Neuron (in vitro differentiated cells): ENCODE measurements at regions not wholly inside any gene's neighbourhood (a gene's known extent, or its start where the extent isn't known, plus 50 kb on each side); places are given as distances from the start of the nearest gene placed in this dataset.
"Not testable (repeated sequence)": the region's sequence is repeated elsewhere in the genome, so short reads cannot be mapped to it uniquely, and the experiment has no call there.

ENCODE experiments used
- H2AFZ ChIP-seq: one replicate; pipeline ENCODE4 v1.6.1; 2013; ENCODE audit warnings: low read depth, mild to moderate bottlenecking, inconsistent platforms, low read length, moderate library complexity
- H3K27me3 ChIP-seq: one replicate; pipeline ENCODE4 v1.6.1; 2013; ENCODE audit warnings: low read length; ENCODE audit not compliant: insufficient read depth
- H3K36me3 ChIP-seq: one replicate; pipeline ENCODE4 v1.6.1; 2013; ENCODE audit warnings: low read length; ENCODE audit not compliant: insufficient read depth
- H3K4me1 ChIP-seq: one replicate; pipeline ENCODE4 v1.6.1; 2013; ENCODE audit warnings: low read length; ENCODE audit not compliant: insufficient read depth
- H3K4me3 ChIP-seq: 2 replicates; pipeline ENCODE4 v1.5.1; 2013; ENCODE audit warnings: mild to moderate bottlenecking, low read length, moderate library complexity
- H3K9me3 ChIP-seq: one replicate; pipeline ENCODE4 v1.6.1; 2013; ENCODE audit warnings: low read length

DNA sequence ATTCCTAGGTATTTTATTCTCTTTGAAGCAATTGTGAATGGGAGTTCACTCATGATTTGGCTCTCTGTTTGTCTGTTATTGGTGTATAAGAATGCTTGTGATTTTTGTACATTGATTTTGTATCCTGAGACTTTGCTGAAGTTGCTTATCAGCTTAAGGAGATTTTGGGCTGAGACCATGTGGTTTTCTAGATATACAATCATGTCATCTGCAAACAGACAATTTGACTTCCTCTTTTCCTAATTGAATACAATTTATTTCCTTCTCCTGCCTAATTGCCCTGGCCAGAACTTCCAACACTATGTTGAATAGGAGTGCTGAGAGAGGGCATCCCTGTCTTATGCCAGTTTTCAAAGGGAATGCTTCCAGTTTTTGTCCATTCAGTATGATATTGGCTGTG lies 137.3 kb downstream of the PLPPR4 start:
- not testable (repeated sequence) for H3K36me3 ChIP-seq, H3K4me1 ChIP-seq, H3K9me3 ChIP-seq, H3K27me3 ChIP-seq, H3K4me3 ChIP-seq, H2AFZ ChIP-seq

DNA sequence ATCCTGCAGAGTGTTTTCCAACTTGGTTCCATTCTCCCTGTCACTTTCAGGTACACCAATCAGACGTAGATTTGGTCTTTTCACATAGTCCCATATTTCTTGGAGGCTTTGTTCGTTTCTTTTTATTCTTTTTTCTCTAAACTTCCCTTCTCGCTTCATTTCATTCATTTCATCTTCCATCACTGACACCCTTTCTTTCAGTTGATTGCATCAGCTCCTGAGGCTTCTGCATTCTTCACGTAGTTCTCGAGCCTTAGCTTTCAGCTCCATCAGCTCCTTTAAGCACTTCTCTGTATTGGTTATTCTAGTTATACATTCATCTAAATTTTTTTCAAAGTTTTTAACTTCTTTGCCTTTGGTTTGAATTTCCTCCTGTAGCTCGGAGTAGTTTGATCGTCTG lies 140.1 kb downstream of the PLPPR4 start:
- H3K36me3 ChIP-seq, H2AFZ ChIP-seq, H3K9me3 ChIP-seq, H3K27me3 ChIP-seq, H3K4me1 ChIP-seq, H3K4me3 ChIP-seq: not testable (repeated sequence)

DNA sequence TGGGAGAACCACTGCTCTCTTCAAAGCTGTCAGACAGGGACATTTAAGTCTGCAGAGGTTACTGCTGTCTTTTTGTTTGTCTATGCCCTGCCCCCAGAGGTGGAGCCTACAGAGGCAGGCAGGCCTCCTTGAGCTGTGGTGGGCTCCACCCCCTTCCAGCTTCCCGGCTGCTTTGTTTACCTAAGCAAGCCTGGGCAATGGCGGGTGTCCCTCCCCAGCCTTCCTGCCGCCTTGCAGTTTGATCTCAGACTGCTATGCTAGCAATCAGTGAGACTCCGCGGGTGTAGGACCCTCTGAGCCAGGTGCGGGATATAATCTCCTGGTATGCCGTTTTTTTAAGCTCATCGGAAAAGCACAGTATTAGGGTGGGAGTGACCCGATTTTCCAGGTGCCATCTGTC lies 141.0 kb downstream of the PLPPR4 start:
- H2AFZ ChIP-seq, H3K4me1 ChIP-seq, H3K27me3 ChIP-seq, H3K9me3 ChIP-seq, H3K4me3 ChIP-seq, H3K36me3 ChIP-seq: not testable (repeated sequence)

GRCh38 chr1:99407018-99407417 lies 142.7 kb downstream of the PLPPR4 start:
- Histone ChIP-seq H3K27me3 (no peaks in the 10 kb centered on the region), H3K36me3 (no peaks in the 10 kb centered on the region), H3K4me3 (no peak overlapping the region), H3K9me3 (no peaks in the 10 kb centered on the region), H2AFZ (no peak overlapping the region), H3K4me1 (no peaks in the 10 kb centered on the region)

DNA sequence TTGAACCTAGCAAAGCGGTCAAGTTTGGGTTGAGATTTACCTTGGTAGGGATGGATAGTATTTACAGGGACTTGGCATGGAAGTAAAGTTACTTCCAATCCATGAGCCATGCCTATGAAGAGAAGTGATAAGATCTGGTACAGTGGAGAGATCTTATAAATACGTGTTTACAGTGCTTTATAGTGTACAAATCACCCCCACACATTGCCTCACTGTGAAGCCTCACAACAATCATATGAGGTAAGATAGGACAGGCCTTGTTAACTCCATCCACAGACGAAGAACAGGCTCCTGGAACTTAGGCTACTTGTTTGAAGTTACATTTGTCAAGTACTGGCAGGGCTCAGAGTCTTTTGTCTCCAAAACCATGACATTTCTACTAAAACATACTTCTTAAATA lies 159.8 kb downstream of the PLPPR4 start:
- Histone ChIP-seq H3K4me1 (no peaks in the 10 kb centered on the region), H3K36me3 (no peaks in the 10 kb centered on the region), H2AFZ (no peak overlapping the region), H3K27me3 (no peaks in the 10 kb centered on the region), H3K9me3 (no peaks in the 10 kb centered on the region), H3K4me3 (no peak overlapping the region)

- H3K9me3 ChIP-seq, result no peaks in the 10 kb centered on the region
- H3K4me3 ChIP-seq, result no peak overlapping the region
- no peaks in the 10 kb centered on the region for H3K4me1 ChIP-seq
- no peaks in the 10 kb centered on the region for H3K36me3 ChIP-seq
- no peak overlapping the region for H2AFZ ChIP-seq
- no peaks in the 10 kb centered on the region for H3K27me3 ChIP-seq
These were observed 165.5 kb downstream of the PLPPR4 start for GRCh38 chr1:99429754-99430153.

DNA sequence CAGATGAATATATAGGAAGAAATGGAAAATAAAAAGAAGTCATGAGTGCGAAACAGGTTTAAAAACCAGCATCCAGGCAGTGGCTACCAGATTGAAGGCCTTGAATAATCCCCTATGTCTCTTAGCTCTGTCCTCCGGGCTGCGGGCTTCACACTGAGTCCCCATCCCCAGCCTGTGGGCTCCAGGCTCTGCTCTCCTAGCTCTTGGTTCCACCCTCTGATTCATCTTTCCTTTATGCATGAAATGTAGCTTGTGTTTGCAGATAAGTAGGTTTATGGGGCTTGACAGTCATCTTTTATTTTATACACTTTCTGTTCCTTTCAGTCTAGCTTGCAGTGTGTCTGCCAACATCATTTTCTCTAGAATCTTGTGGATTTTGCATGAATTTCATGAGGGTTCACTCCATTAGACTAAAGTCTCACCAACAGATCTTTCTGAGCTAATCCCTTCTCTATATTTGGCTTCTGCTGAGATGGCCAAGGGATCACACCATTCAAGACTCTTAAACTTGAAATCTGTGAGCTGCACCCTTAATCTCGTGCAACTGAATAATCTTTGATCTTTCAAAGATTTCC lies 174.5 kb downstream of the PLPPR4 start:
- Histone ChIP-seq H3K4me3 (no peak overlapping the region), H3K27me3 (no peaks in the 10 kb centered on the region), H2AFZ (no peak overlapping the region), H3K4me1 (no peaks in the 10 kb centered on the region), H3K9me3 (no peaks in the 10 kb centered on the region), H3K36me3 (no peaks in the 10 kb centered on the region)

DNA sequence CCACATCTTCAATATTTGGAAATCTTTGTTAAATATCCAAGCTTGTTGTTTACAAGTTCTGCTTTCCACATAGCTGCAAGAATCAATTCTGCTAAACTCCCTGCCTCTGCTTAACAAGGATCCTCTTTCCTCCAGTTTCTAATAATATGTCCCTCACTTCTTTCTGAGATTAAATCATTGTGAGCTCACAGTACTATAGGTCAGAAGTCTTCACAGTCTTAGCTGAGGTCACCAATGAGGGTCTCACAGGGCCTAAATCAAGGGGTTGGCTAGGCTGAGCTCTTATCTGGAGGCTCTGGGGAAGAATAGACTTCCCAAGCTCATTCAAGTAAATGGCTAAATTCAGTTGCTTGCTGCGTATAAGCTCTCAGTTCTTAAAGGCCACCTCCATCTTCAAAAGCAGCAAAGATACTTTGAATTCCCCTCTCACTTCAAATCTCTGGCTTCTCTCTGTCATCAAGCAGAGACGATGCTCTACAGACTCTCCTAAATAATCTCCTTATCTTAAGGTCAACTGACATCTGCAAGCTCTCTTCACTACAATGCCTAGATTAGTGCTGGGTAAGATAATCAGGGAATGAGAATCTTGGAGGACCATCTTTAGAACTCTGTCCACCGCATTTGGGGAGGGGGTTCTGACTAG lies 175.3 kb downstream of the PLPPR4 start:
- no peak overlapping the region for H3K4me3 ChIP-seq
- H3K36me3 ChIP-seq, result no peaks in the 10 kb centered on the region
- H3K9me3 ChIP-seq, result no peaks in the 10 kb centered on the region

GRCh38 chr1:99441299-99442095 lies 177.2 kb downstream of the PLPPR4 start:
- no peaks in the 10 kb centered on the region for H3K9me3 ChIP-seq
- H3K4me3 ChIP-seq, result no peak overlapping the region
- H2AFZ ChIP-seq, result no peak overlapping the region
- H3K4me1 ChIP-seq, result no peaks in the 10 kb centered on the region
- no peaks in the 10 kb centered on the region for H3K27me3 ChIP-seq
- H3K36me3 ChIP-seq, result no peaks in the 10 kb centered on the region

More for the DNA sequence above, 175.3 kb downstream of the PLPPR4 start:
- no peaks in the 10 kb centered on the region for H3K4me1 ChIP-seq
- no peak overlapping the region for H2AFZ ChIP-seq
- no peaks in the 10 kb centered on the region for H3K27me3 ChIP-seq

- H3K27me3 ChIP-seq, H3K9me3 ChIP-seq, H3K36me3 ChIP-seq, H3K4me1 ChIP-seq, H3K4me3 ChIP-seq, H2AFZ ChIP-seq: not testable (repeated sequence)
These were observed 180.1 kb downstream of the PLPPR4 start for GRCh38 chr1:99444211-99444927.

- no peak overlapping the region for H2AFZ ChIP-seq
- H3K27me3 ChIP-seq, result no peaks in the 10 kb centered on the region
- H3K9me3 ChIP-seq, result no peaks in the 10 kb centered on the region
- H3K36me3 ChIP-seq, result no peaks in the 10 kb centered on the region
- H3K4me1 ChIP-seq, result no peaks in the 10 kb centered on the region
- no peak overlapping the region for H3K4me3 ChIP-seq
These were observed 180.8 kb downstream of the PLPPR4 start for GRCh38 chr1:99445071-99445470.

DNA sequence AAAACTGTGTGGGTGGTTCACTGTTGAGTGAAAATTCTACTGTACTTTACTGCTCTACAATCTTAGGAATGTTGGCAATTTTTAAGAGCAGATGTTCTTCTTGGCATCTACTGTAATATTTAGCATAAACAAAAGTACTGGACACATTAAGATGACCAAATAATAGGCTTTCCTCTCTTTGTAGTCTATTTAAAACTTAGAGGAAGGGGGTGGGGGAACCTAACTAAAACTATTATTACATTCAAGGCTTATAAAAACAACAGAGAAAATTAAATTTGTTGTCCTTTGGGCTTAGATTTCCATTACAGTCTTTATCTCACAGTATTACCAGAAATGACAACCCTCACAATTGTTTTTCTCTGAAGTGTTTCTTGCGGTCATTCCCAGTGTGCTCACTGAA lies 181.2 kb downstream of the PLPPR4 start:
- H3K4me1 ChIP-seq, result no peaks in the 10 kb centered on the region
- H3K36me3 ChIP-seq, result no peaks in the 10 kb centered on the region
- no peaks in the 10 kb centered on the region for H3K27me3 ChIP-seq
- H3K4me3 ChIP-seq, result no peak overlapping the region
- H3K9me3 ChIP-seq, result no peaks in the 10 kb centered on the region
- no peak overlapping the region for H2AFZ ChIP-seq

DNA sequence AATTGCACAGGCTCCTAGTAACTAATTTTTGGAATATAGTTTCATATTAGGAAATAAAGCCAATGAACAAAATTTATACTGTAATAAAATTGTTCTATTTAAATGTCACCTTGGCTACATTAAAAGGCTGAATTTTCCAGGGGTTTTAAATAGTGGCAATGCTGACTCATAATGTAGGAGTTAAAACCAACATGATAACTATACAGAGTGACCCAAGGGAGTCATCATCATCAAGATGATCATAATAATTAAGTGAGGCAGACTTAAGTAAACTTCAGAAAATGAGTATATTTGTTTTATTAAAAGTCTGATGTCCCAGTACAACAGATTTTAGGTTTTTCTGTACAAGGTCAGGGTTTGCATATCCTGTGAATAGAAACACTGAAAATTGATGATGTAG lies 183.4 kb downstream of the PLPPR4 start:
- no peaks in the 10 kb centered on the region for H3K9me3 ChIP-seq
- H3K4me3 ChIP-seq, result no peak overlapping the region
- no peaks in the 10 kb centered on the region for H3K36me3 ChIP-seq
- no peaks in the 10 kb centered on the region for H3K27me3 ChIP-seq
- H3K4me1 ChIP-seq, result no peaks in the 10 kb centered on the region
- H2AFZ ChIP-seq, result no peak overlapping the region
